ENCODE measurements at regions not wholly inside any gene's neighbourhood (a gene's known extent, or its start where the extent isn't known, plus 50 kb on each side); places are given as distances from the start of the nearest gene placed in this dataset.
"Not testable (repeated sequence)": the region's sequence is repeated elsewhere in the genome, so short reads cannot be mapped to it uniquely, and the experiment has no call there.

- Histone ChIP-seq H3K36me3 (no peaks in the 10 kb centered on the region), H3K4me1 (no peaks in the 10 kb centered on the region), H3K27ac (no peak overlapping the region), H3K4me3 (no peak overlapping the region), H3K9me3 (no peaks in the 10 kb centered on the region), H3K27me3 (no peaks in the 10 kb centered on the region)
- no peak for TF ChIP-seq CTCF (IDR thresholded peaks at IDR 0.05)
- DNase-seq (ENCODE audit: low spot score) = no peak
Observed at GRCh38 chr10:64113375-64113774, 592.2 kb downstream of the REEP3 start.

- Histone ChIP-seq H3K27ac (no peak overlapping the region), H3K4me3 (no peak overlapping the region), H3K9me3 (no peaks in the 10 kb centered on the region), H3K27me3 (no peaks in the 10 kb centered on the region), H3K4me1 (no peaks in the 10 kb centered on the region), H3K36me3 (no peaks in the 10 kb centered on the region)
- no peak for DNase-seq (ENCODE audit: low spot score)
- no peak for TF ChIP-seq CTCF (IDR thresholded peaks at IDR 0.05)
Observed at GRCh38 chr10:64113792-64114191, 592.6 kb downstream of the REEP3 start.

- no peaks in the 10 kb centered on the region for H3K27me3 ChIP-seq
- H3K36me3 ChIP-seq = no peaks in the 10 kb centered on the region
- no peaks in the 10 kb centered on the region for H3K9me3 ChIP-seq
- H3K4me1 ChIP-seq = no peaks in the 10 kb centered on the region
- no peak for TF ChIP-seq CTCF (IDR thresholded peaks at IDR 0.05)
- no peak for DNase-seq (ENCODE audit: low spot score)
- H3K4me3 ChIP-seq = no peak overlapping the region
- no peak overlapping the region for H3K27ac ChIP-seq
Observed at GRCh38 chr10:64115471-64115870, 594.3 kb downstream of the REEP3 start.

- no peaks in the 10 kb centered on the region for H3K27me3 ChIP-seq
- no peaks in the 10 kb centered on the region for H3K4me1 ChIP-seq
- no peaks in the 10 kb centered on the region for H3K36me3 ChIP-seq
- H3K27ac ChIP-seq = no peak overlapping the region
- TF ChIP-seq CTCF (IDR thresholded peaks at IDR 0.05) = peak in 1 of 2 donors; percentile 56
- H3K9me3 ChIP-seq = no peaks in the 10 kb centered on the region
- DNase-seq (ENCODE audit: low spot score) = no peak
- no peak overlapping the region for H3K4me3 ChIP-seq
Observed at GRCh38 chr10:64115908-64116643, 594.9 kb downstream of the REEP3 start.

- no peak for TF ChIP-seq CTCF (IDR thresholded peaks at IDR 0.05)
- Histone ChIP-seq H3K4me3 (no peak overlapping the region), H3K4me1 (no peaks in the 10 kb centered on the region), H3K9me3 (no peaks in the 10 kb centered on the region), H3K27me3 (no peaks in the 10 kb centered on the region), H3K27ac (no peak overlapping the region), H3K36me3 (no peaks in the 10 kb centered on the region)
- no peak for DNase-seq (ENCODE audit: low spot score)
Observed at GRCh38 chr10:64116707-64117106, 595.5 kb downstream of the REEP3 start.

GRCh38 chr10:64118736-64119135 lies 597.5 kb downstream of the REEP3 start:
- Histone ChIP-seq H3K4me3 (no peak overlapping the region), H3K9me3 (no peaks in the 10 kb centered on the region), H3K27me3 (no peaks in the 10 kb centered on the region), H3K36me3 (no peaks in the 10 kb centered on the region), H3K4me1 (no peaks in the 10 kb centered on the region), H3K27ac (no peak overlapping the region)
- TF ChIP-seq CTCF (IDR thresholded peaks at IDR 0.05) = no peak
- no peak for DNase-seq (ENCODE audit: low spot score)

GRCh38 chr10:64120301-64120980 lies 599.2 kb downstream of the REEP3 start:
- not testable (repeated sequence) for DNase-seq (ENCODE audit: low spot score); H3K36me3 ChIP-seq; H3K27me3 ChIP-seq; H3K4me3 ChIP-seq; H3K9me3 ChIP-seq; H3K27ac ChIP-seq; H3K4me1 ChIP-seq
